ENCODE measurements at regions not wholly inside any gene's neighbourhood (a gene's known extent, or its start where the extent isn't known, plus 50 kb on each side); places are given as distances from the start of the nearest gene placed in this dataset.

DNA sequence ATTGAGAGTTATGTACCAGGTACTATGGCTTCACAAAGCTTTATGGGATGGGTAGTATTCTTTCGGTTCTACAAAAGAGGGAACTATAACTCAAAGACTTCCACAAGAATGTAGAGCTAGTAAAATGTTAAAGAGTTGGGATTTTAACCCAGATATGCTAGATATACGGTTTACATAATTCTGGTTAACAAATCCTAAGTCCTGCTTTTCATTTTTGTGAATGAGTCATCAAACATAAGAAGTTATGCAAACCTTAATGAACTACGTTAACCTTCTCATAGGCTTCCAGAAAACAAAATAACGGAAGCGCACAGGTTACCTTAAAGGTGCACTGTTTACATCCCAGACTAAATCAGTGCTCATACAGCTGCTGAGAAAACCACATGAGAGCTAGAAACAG lies 1049.3 kb downstream of the MCTP2 start:
- TF ChIP-seq, protein P1, sequence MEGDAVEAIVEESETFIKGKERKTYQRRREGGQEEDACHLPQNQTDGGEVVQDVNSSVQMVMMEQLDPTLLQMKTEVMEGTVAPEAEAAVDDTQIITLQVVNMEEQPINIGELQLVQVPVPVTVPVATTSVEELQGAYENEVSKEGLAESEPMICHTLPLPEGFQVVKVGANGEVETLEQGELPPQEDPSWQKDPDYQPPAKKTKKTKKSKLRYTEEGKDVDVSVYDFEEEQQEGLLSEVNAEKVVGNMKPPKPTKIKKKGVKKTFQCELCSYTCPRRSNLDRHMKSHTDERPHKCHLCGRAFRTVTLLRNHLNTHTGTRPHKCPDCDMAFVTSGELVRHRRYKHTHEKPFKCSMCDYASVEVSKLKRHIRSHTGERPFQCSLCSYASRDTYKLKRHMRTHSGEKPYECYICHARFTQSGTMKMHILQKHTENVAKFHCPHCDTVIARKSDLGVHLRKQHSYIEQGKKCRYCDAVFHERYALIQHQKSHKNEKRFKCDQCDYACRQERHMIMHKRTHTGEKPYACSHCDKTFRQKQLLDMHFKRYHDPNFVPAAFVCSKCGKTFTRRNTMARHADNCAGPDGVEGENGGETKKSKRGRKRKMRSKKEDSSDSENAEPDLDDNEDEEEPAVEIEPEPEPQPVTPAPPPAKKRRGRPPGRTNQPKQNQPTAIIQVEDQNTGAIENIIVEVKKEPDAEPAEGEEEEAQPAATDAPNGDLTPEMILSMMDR (IDR thresholded peaks at IDR 0.05) = no peak
- TF ChIP-seq POLR2A (IDR thresholded peaks at IDR 0.05) = no peak

Data from suprapubic skin (tissue), 3 donors.